SK-N-MC (cell line): ENCODE measurements at regions not wholly inside any gene's neighbourhood (a gene's known extent, or its start where the extent isn't known, plus 50 kb on each side); places are given as distances from the start of the nearest gene placed in this dataset.

Source experiments
- EZH2 ChIP-seq: fragments of 200-600 bp; sonication (generic); IDR thresholded peaks from one replicate; pipeline ENCODE4 v1.6.1; 2017; ENCODE audit warnings: antibody characterized with exemption
- POLR2AphosphoS5 ChIP-seq: IDR thresholded peaks from 2 replicates; pipeline ENCODE4 v1.6.1; 2012; ENCODE audit warnings: mild to moderate bottlenecking, low read depth, low read length, borderline replicate concordance

- TF ChIP-seq POLR2AphosphoS5: no peak
- TF ChIP-seq EZH2: no peak
These were observed 333.8 kb upstream of the PCDH7 start for GRCh38 chr4:30386266-30386895.
